ENCODE measurements at regions not wholly inside any gene's neighbourhood (a gene's known extent, or its start where the extent isn't known, plus 50 kb on each side); places are given as distances from the start of the nearest gene placed in this dataset.

DNA sequence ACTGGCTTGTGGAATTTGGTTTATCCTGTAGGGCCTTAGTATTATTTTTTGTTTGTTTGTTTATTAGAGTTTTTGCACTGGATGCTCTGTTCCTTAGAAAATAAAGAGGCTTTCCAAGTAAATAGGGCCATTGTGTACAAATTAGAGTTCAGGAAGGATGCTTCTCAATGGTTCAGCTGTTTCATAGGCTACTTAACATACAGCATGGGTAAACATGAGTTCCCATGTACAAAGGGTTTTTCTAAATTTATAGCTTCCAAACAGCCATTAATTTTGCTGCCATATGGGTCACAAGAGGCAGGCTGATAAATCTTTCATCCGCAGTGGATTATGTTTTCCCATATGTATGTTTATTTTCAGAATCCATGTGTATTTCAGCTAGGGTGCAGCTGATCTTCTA is 121.6 kb upstream of the WDR11 start:
- TF ChIP-seq GATA3 (IDR thresholded peaks at IDR 0.05; ENCODE audit: low read depth, low read length) (no peak), GATA2 (IDR thresholded peaks at IDR 0.05; ENCODE audit: low read depth, low read length) (no peak)

GRCh38 chr10:120732067-120732466 is 119.1 kb upstream of the WDR11 start:
- TF ChIP-seq GATA3 (IDR thresholded peaks at IDR 0.05; ENCODE audit: low read depth, low read length) (no peak), GATA2 (IDR thresholded peaks at IDR 0.05; ENCODE audit: low read depth, low read length) (no peak)

DNA sequence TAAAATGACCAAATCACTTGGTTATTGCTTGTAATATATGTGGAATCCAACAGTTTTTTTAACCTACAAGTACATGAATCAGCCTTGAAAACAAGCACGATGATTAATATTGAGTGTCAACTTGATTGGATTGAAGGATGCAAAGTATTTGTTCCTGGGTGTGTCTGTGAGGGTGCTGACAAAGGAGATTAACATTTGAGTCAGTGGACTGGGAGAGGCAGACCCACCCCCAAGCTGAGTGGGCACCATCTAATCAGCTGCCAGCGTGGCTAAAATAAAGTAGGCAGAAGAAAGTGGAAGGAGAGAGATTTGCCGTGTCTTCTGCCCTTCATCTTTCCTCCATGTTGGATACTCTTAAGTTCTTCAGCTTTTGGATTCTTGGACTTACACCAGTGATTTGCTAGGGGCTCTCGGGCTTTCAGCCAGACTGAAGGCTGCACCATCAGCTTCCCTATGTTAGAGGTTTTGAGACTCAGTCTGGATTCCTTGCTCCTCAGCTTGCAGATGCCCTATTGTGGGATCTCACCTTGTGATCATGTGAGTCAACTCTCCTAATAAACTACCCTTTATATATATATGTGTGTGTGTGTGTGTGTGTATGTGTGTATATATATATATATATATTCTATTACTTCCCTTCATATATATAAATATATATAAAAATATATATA is 118.4 kb upstream of the WDR11 start:
- TF ChIP-seq GATA3 (IDR thresholded peaks at IDR 0.05; ENCODE audit: low read depth, low read length) = no peak
- TF ChIP-seq GATA2 (IDR thresholded peaks at IDR 0.05; ENCODE audit: low read depth, low read length) = no peak

DNA sequence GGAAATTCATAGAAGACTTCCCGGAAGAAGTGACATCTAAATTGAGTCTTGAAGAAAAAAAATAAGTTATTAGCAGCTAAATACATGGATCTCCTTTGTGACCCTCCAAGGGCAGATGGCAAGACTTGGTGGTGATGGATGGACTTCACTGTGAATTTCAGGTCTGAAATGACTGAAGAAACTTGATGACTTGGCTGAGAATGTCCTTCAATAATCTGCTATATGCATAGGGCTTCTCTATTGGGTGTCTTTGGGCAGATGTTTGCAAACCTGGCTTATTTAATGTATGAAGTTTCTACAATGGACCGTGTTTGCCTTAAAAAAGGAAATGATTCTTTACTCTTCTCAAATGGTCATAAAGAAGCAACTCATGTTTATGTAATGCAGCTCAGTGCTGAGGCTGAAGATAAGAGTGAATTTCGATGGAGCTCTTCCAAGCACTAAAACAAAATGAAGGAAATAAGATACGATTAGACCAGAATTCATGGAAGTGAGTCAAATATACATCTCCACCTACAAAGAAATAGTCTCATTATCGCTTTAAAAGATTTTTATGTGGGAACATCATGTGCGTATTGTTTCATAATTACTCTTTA is 116.6 kb upstream of the WDR11 start:
- TF ChIP-seq GATA2 (IDR thresholded peaks at IDR 0.05; ENCODE audit: low read depth, low read length) (no peak), GATA3 (IDR thresholded peaks at IDR 0.05; ENCODE audit: low read depth, low read length) (no peak)

DNA sequence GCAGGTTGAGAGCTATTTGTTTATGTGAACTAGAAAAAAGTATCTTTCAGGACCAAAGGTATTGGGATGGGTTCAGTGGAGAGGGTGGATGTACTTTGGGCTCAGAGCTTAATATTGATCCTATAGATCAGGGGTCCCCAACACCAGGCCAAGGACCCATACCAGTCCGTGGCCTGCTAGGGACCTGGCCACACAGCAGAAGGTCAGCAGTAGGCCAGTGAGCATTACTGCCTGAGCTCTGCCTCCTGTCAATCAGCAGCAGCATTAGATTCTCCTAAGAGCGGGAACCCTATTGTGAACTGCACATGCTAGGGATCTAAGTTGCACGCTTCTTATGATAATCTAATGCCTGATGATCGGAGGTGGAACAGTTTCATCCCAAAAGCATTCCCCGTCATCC is 115.8 kb upstream of the WDR11 start:
- no peak for TF ChIP-seq GATA2 (IDR thresholded peaks at IDR 0.05; ENCODE audit: low read depth, low read length)

- no peak for TF ChIP-seq GATA2 (IDR thresholded peaks at IDR 0.05; ENCODE audit: low read depth, low read length)
- no peak for TF ChIP-seq GATA3 (IDR thresholded peaks at IDR 0.05; ENCODE audit: low read depth, low read length)
Measured at GRCh38 chr10:120735773-120736371, 115.3 kb upstream of the WDR11 start.

DNA sequence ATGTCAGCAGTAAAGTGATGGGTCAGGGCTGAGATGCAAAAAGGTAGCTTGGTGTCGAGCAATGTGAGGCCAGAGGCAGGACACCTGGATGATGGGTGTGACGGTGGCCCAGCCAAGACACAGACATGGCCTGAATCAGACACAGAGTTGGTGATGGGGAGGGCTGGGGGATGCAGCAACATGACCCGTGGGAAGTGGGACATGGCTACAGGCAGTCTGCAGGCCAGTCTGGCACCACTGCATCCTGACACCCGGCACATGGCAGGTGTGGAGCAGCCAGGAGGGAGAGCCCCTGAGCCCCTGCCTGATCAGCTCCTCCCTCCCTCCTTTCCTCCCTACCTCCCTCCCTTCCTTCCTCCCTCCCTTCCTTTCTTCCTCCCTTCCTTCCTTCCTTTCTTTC is 114.8 kb upstream of the WDR11 start:
- TF ChIP-seq GATA3 (IDR thresholded peaks at IDR 0.05; ENCODE audit: low read depth, low read length) (no peak), GATA2 (IDR thresholded peaks at IDR 0.05; ENCODE audit: low read depth, low read length) (no peak)

- TF ChIP-seq GATA2 (IDR thresholded peaks at IDR 0.05; ENCODE audit: low read depth, low read length) (no peak), GATA3 (IDR thresholded peaks at IDR 0.05; ENCODE audit: low read depth, low read length) (no peak)
Measured at GRCh38 chr10:120738658-120739057, 112.5 kb upstream of the WDR11 start.

GRCh38 chr10:120741396-120741795 is 109.8 kb upstream of the WDR11 start:
- TF ChIP-seq GATA2 (IDR thresholded peaks at IDR 0.05; ENCODE audit: low read depth, low read length) (no peak), GATA3 (IDR thresholded peaks at IDR 0.05; ENCODE audit: low read depth, low read length) (no peak)

GRCh38 chr10:120742373-120742772 is 108.8 kb upstream of the WDR11 start:
- TF ChIP-seq GATA3 (IDR thresholded peaks at IDR 0.05; ENCODE audit: low read depth, low read length) = no peak
- no peak for TF ChIP-seq GATA2 (IDR thresholded peaks at IDR 0.05; ENCODE audit: low read depth, low read length)

- no peak for TF ChIP-seq GATA3 (IDR thresholded peaks at IDR 0.05; ENCODE audit: low read depth, low read length)
- TF ChIP-seq GATA2 (IDR thresholded peaks at IDR 0.05; ENCODE audit: low read depth, low read length) = no peak
Measured at GRCh38 chr10:120744040-120744439, 107.1 kb upstream of the WDR11 start.

DNA sequence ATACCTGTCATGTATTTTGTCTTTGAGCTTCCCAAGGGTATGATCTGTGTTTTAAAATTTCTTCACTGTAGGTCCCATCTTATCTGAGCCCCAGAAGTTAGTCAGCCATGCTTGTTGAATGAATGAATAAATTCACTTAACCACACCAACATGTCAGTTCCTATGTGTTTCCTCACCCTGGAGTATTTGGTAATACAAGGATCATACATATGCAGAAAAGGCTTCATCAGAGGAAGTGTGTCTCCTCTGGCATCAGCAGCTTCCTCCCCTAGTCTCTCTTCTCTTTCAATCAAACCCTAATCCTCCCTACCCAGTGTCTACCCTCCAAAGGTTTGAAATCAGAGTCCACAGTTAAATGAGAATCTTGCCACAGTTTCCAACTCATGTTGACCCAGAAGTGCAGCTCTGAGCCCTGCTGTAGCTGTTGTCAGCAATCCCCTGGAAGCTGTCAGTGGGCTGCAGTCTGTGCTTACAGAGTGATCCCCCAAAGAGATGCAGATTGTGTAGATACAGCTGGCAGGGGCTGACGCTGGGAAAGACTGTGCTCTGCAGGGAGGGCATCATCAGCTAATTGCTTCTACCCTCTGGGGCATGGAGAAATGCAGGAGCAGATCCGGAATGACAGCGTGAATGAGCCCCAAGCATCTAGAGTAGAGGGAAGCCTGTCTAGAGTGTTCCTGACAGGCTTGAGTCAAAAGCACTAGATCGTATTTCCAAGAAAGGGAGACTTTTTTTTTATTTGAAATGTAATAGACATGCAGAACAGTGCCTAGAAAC is 105.0 kb upstream of the WDR11 start:
- peak; percentile 88 for TF ChIP-seq GATA2 (IDR thresholded peaks at IDR 0.05; ENCODE audit: low read depth, low read length)
- peak; percentile 71 for TF ChIP-seq GATA3 (IDR thresholded peaks at IDR 0.05; ENCODE audit: low read depth, low read length)

- no peak for TF ChIP-seq GATA2 (IDR thresholded peaks at IDR 0.05; ENCODE audit: low read depth, low read length)
- TF ChIP-seq GATA3 (IDR thresholded peaks at IDR 0.05; ENCODE audit: low read depth, low read length) = no peak
Measured at GRCh38 chr10:120748519-120748918, 102.6 kb upstream of the WDR11 start.

GRCh38 chr10:120749072-120749471 is 102.1 kb upstream of the WDR11 start:
- no peak for TF ChIP-seq GATA3 (IDR thresholded peaks at IDR 0.05; ENCODE audit: low read depth, low read length)
- TF ChIP-seq GATA2 (IDR thresholded peaks at IDR 0.05; ENCODE audit: low read depth, low read length) = no peak

All from SH-SY5Y (cell line).